ENCODE measurements at regions not wholly inside any gene's neighbourhood (a gene's known extent, or its start where the extent isn't known, plus 50 kb on each side); places are given as distances from the start of the nearest gene placed in this dataset.

DNA sequence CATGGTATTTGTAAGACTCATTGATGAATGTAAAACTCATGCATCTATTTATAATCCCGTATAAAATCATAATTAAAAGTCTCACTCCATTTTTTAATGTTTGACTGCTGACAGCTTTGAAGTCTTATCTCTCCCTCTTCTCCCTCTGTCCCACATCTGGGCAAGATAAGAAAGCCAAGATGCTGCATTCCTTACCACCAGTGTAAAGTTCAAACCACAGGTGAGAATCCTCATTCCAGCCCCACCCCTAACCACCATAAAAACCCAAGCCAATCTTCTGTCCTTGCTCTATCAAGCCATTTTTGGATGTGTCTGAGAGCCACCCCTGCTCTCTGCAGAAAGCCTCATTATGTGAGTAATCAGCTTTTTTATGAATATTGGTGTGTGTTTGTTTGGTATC is 59.3 kb upstream of the MAGED1 start:
- ATAC-seq (ENCODE audit: low FRiP score) (no peak), DNase-seq (ENCODE audit: low spot score) (no peak)
- TF ChIP-seq, protein P1, sequence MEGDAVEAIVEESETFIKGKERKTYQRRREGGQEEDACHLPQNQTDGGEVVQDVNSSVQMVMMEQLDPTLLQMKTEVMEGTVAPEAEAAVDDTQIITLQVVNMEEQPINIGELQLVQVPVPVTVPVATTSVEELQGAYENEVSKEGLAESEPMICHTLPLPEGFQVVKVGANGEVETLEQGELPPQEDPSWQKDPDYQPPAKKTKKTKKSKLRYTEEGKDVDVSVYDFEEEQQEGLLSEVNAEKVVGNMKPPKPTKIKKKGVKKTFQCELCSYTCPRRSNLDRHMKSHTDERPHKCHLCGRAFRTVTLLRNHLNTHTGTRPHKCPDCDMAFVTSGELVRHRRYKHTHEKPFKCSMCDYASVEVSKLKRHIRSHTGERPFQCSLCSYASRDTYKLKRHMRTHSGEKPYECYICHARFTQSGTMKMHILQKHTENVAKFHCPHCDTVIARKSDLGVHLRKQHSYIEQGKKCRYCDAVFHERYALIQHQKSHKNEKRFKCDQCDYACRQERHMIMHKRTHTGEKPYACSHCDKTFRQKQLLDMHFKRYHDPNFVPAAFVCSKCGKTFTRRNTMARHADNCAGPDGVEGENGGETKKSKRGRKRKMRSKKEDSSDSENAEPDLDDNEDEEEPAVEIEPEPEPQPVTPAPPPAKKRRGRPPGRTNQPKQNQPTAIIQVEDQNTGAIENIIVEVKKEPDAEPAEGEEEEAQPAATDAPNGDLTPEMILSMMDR (IDR thresholded peaks at IDR 0.05): no peak

DNA sequence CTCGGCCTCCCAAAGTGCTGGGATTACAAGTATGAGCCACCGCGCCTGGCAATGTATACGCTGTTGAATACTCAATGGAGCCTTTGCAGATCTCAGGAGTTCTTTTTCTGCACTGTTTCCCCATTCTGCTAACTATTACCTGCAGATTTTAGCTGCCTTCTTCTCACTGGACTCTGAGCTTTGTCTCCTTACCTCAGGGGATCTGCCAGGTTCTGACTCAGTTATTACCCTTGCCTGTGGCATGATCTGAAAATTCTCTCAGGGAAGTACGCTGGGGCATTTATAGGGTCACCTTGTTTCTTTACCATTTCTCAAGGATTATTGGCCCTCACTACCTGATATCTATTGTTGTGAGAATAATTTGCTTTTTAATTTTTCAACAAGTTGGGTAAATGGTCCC is 56.6 kb upstream of the MAGED1 start:
- TF ChIP-seq, protein P1 (IDR thresholded peaks at IDR 0.05): no peak

DNA sequence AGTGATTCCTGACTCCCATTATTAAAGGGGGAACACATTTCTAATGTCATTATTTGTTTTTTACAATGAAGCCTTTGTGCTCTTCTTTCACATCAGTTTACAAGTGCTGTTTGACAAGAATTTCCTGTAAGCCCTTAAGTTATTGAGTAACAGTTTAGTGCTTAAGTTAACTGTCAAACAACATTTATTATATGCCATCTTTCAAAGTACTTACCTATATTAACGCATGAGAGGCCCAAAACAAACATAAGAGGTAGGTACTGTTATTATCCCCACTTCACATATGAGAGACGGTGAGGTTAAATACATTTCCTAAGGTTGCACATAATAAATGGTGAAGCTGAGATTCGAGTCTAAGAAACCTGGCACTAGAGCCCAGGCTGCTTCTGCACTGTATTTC is 56.0 kb upstream of the MAGED1 start:
- DNase-seq (ENCODE audit: low spot score): no peak
- ATAC-seq (ENCODE audit: low FRiP score): no peak
- TF ChIP-seq, protein P1 (IDR thresholded peaks at IDR 0.05): no peak

More for the DNA sequence above, 56.6 kb upstream of the MAGED1 start:
- no peak for ATAC-seq (ENCODE audit: low FRiP score)
- DNase-seq (ENCODE audit: low spot score): no peak

DNA sequence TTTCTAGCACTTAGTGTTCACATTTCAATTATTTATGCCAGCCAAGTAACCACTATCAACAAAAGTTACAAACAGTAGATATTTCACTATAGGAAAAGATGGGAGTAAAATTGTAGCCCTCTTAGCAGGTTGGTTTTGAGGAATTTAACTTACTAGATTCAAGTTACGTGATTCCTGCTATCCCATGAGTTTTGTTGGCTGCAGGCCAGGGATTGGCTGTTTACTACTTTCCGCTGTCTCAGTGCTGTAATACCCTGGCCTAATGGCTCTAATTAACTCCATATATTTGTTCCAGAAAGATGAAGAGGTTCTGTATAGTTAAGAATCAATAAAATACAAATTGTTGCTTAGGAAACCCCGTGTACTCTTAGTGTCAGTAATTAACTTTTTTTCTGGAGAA is 55.5 kb upstream of the MAGED1 start:
- ATAC-seq (ENCODE audit: low FRiP score): no peak
- TF ChIP-seq, protein P1 (IDR thresholded peaks at IDR 0.05): no peak
- DNase-seq (ENCODE audit: low spot score): peak; percentile 58
